Hepatic stellate cell (primary cell): ENCODE measurements at regions not wholly inside any gene's neighbourhood (a gene's known extent, or its start where the extent isn't known, plus 50 kb on each side); places are given as distances from the start of the nearest gene placed in this dataset.
"Not testable (repeated sequence)": the region's sequence is repeated elsewhere in the genome, so short reads cannot be mapped to it uniquely, and the experiment has no call there.

Experiments used
- DNase-seq: peaks from one replicate; pipeline ENCODE4 v3.0.0; 2011; ENCODE audit warnings: low spot score

GRCh38 chr4:159006202-159006601 is 96.7 kb upstream of the RAPGEF2 start:
- no peak for DNase-seq

GRCh38 chr4:159008671-159009070 is 94.2 kb upstream of the RAPGEF2 start:
- no peak for DNase-seq

GRCh38 chr4:159009521-159009920 is 93.4 kb upstream of the RAPGEF2 start:
- DNase-seq: no peak

GRCh38 chr4:159010100-159010499 is 92.8 kb upstream of the RAPGEF2 start:
- no peak for DNase-seq

- DNase-seq: no peak
Measured at GRCh38 chr4:159010563-159011260, 92.2 kb upstream of the RAPGEF2 start.

GRCh38 chr4:159012381-159012780 is 90.5 kb upstream of the RAPGEF2 start:
- DNase-seq: peak; percentile 31

- no peak for DNase-seq
Measured at GRCh38 chr4:159013692-159014091, 89.2 kb upstream of the RAPGEF2 start.

- DNase-seq: no peak
Measured at GRCh38 chr4:159014859-159015258, 88.0 kb upstream of the RAPGEF2 start.

- no peak for DNase-seq
Measured at GRCh38 chr4:159015841-159016240, 87.0 kb upstream of the RAPGEF2 start.

- peak; percentile 46 for DNase-seq
Measured at GRCh38 chr4:159016593-159017024, 86.3 kb upstream of the RAPGEF2 start.

GRCh38 chr4:159017323-159018026 is 85.4 kb upstream of the RAPGEF2 start:
- DNase-seq: no peak

- no peak for DNase-seq
Measured at GRCh38 chr4:159018062-159018629, 84.7 kb upstream of the RAPGEF2 start.

- no peak for DNase-seq
Measured at GRCh38 chr4:159019356-159019755, 83.5 kb upstream of the RAPGEF2 start.

- no peak for DNase-seq
Measured at GRCh38 chr4:159021597-159022385, 81.1 kb upstream of the RAPGEF2 start.

- no peak for DNase-seq
Measured at GRCh38 chr4:159023741-159024140, 79.1 kb upstream of the RAPGEF2 start.

- DNase-seq: no peak
Measured at GRCh38 chr4:159024266-159024665, 78.6 kb upstream of the RAPGEF2 start.

GRCh38 chr4:159024828-159025227 is 78.1 kb upstream of the RAPGEF2 start:
- DNase-seq: no peak

GRCh38 chr4:159026329-159026728 is 76.5 kb upstream of the RAPGEF2 start:
- no peak for DNase-seq

GRCh38 chr4:159027535-159027934 is 75.3 kb upstream of the RAPGEF2 start:
- peak; percentile 17 for DNase-seq

GRCh38 chr4:159029481-159029880 is 73.4 kb upstream of the RAPGEF2 start:
- no peak for DNase-seq

GRCh38 chr4:159030297-159030696 is 72.6 kb upstream of the RAPGEF2 start:
- DNase-seq: not testable (repeated sequence)

- DNase-seq: no peak
Measured at GRCh38 chr4:159035570-159035969, 67.3 kb upstream of the RAPGEF2 start.

- DNase-seq: no peak
Measured at GRCh38 chr4:159038536-159038935, 64.3 kb upstream of the RAPGEF2 start.
